K562 (cell line): ENCODE measurements at regions not wholly inside any gene's neighbourhood (a gene's known extent, or its start where the extent isn't known, plus 50 kb on each side); places are given as distances from the start of the nearest gene placed in this dataset.

ENCODE experiments used
- AFF1 ChIP-seq, 2 experiments: fragments of 450-650 bp; IDR thresholded peaks; 2 replicates each; pipeline ENCODE4 v1.6.1; 2018; ENCODE audit warnings: mild to moderate bottlenecking in 2 of 2, low read depth in 1 of 2; ENCODE audit not compliant: partially characterized antibody in 2 of 2
- ATF3 ChIP-seq, 2 experiments: fragments of 450-650 bp in 1 of 2; sonication (generic) in 1 of 2; formaldehyde crosslinking in 1 of 2; IDR thresholded peaks in 1 of 2; conservative IDR thresholded peaks in 1 of 2; 2 replicates each; pipeline versions ENCODE4 v1.6.1 to v1.8.1; 2016 to 2023; ENCODE audit warnings: mild to moderate bottlenecking in 2 of 2, moderate library complexity in 2 of 2, inconsistent platforms in 1 of 2, missing genetic modification reagents in 1 of 2
- BMI1 ChIP-seq: fragments of 150-350 bp; IDR thresholded peaks from 2 replicates; pipeline ENCODE4 v1.6.1; 2014; ENCODE audit warnings: low read length
- C11orf30 ChIP-seq: fragments of 450-650 bp; IDR thresholded peaks from 2 replicates; pipeline ENCODE4 v1.6.1; 2016; ENCODE audit warnings: low read depth, mild to moderate bottlenecking
- DACH1 ChIP-seq: fragments of 450-650 bp; IDR thresholded peaks from 2 replicates; pipeline ENCODE4 v1.6.1; 2018; ENCODE audit not compliant: partially characterized antibody
- MAFF ChIP-seq: IDR thresholded peaks from 2 replicates; pipeline ENCODE4 v1.6.1; 2012; ENCODE audit warnings: low read length, improper control_type of control experiment
- MAFG ChIP-seq: fragments of 450-650 bp; conservative IDR thresholded peaks from 2 replicates; pipeline ENCODE4 v1.6.1; 2016; ENCODE audit warnings: missing genetic modification characterization, missing compliant biosample characterization
- MECOM ChIP-seq: fragments of 250-450 bp; sonication (Bioruptor Pico); IDR thresholded peaks from 2 replicates; pipeline ENCODE4 v1.8.0; 2022; ENCODE audit warnings: inconsistent platforms
- SREBF2 ChIP-seq: sonication (generic); formaldehyde crosslinking; IDR thresholded peaks from 2 replicates; pipeline ENCODE4 v1.4.0; 2020; ENCODE audit warnings: mild to moderate bottlenecking, missing genetic modification reagents
- TRIM25 ChIP-seq: fragments of 450-650 bp; IDR thresholded peaks from 2 replicates; pipeline ENCODE4 v1.7.0; 2016; ENCODE audit warnings: borderline replicate concordance
- USF2 ChIP-seq: sonication (generic); formaldehyde crosslinking; IDR thresholded peaks from 2 replicates; pipeline ENCODE4 v1.5.0; 2020; ENCODE audit warnings: missing genetic modification reagents
- ZNF316 ChIP-seq: fragments of 450-650 bp; IDR thresholded peaks from 2 replicates; pipeline ENCODE4 v1.6.1; 2016
- ZNF589 ChIP-seq: fragments of 200-800 bp; sonication (Bioruptor generic); IDR thresholded peaks from 2 replicates; pipeline ENCODE4 v1.6.1; 2016; ENCODE audit warnings: low read depth, missing genetic modification characterization, missing compliant biosample characterization
- TF ChIP-seq, protein P1 (sequence below): fragments of 450-650 bp; IDR thresholded peaks from 2 replicates; pipeline ENCODE4 v1.6.1; 2017; ENCODE audit warnings: antibody characterized with exemption, mild to moderate bottlenecking
- TF ChIP-seq, protein P2 (sequence below): fragments of 450-650 bp; formaldehyde crosslinking; IDR thresholded peaks from 2 replicates; pipeline ENCODE4 v1.4.0; 2020; ENCODE audit warnings: mild to moderate bottlenecking

DNA sequence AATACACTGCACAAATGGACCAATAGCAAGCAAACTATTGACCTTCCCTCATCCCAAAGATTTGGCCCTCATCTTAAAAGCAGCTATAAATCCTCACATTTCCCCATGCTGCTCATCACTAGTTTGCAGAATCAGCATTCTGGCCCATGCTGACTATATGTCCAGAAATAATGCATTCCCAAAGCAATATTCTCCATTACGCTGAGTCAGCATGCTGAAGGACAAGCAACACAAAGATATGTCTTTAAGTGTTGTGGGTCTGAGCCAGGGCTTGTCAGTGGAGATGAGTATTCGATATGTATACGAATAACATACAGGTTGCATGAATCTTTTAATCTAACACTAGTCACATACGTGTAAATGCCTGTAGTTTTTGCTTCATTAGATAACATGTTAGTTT is 1045.0 kb upstream of the DDX18 start (continued):
- no peak for TF ChIP-seq USF2
- TF ChIP-seq SREBF2 = no peak
- TF ChIP-seq, protein P1, sequence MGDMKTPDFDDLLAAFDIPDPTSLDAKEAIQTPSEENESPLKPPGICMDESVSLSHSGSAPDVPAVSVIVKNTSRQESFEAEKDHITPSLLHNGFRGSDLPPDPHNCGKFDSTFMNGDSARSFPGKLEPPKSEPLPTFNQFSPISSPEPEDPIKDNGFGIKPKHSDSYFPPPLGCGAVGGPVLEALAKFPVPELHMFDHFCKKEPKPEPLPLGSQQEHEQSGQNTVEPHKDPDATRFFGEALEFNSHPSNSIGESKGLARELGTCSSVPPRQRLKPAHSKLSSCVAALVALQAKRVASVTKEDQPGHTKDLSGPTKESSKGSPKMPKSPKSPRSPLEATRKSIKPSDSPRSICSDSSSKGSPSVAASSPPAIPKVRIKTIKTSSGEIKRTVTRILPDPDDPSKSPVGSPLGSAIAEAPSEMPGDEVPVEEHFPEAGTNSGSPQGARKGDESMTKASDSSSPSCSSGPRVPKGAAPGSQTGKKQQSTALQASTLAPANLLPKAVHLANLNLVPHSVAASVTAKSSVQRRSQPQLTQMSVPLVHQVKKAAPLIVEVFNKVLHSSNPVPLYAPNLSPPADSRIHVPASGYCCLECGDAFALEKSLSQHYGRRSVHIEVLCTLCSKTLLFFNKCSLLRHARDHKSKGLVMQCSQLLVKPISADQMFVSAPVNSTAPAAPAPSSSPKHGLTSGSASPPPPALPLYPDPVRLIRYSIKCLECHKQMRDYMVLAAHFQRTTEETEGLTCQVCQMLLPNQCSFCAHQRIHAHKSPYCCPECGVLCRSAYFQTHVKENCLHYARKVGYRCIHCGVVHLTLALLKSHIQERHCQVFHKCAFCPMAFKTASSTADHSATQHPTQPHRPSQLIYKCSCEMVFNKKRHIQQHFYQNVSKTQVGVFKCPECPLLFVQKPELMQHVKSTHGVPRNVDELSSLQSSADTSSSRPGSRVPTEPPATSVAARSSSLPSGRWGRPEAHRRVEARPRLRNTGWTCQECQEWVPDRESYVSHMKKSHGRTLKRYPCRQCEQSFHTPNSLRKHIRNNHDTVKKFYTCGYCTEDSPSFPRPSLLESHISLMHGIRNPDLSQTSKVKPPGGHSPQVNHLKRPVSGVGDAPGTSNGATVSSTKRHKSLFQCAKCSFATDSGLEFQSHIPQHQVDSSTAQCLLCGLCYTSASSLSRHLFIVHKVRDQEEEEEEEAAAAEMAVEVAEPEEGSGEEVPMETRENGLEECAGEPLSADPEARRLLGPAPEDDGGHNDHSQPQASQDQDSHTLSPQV = no peak
- TF ChIP-seq, protein P2, sequence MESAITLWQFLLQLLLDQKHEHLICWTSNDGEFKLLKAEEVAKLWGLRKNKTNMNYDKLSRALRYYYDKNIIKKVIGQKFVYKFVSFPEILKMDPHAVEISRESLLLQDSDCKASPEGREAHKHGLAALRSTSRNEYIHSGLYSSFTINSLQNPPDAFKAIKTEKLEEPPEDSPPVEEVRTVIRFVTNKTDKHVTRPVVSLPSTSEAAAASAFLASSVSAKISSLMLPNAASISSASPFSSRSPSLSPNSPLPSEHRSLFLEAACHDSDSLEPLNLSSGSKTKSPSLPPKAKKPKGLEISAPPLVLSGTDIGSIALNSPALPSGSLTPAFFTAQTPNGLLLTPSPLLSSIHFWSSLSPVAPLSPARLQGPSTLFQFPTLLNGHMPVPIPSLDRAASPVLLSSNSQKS = no peak
- TF ChIP-seq C11orf30 = peak; percentile 68; the same call in 1 of the 2 replicates
- TF ChIP-seq DACH1 = no peak
- no peak for TF ChIP-seq ZNF589 (CRISPR knock-in tag)
- no peak for TF ChIP-seq BMI1
- no peak for TF ChIP-seq TRIM25
- no peak for TF ChIP-seq MECOM (CRISPR knock-in tag)
- peak; percentile 80 for TF ChIP-seq MAFF
- no peak for TF ChIP-seq ATF3 (IDR thresholded peaks at IDR 0.05)
- TF ChIP-seq ATF3 (CRISPR knock-in tag; conservative IDR thresholded peaks at IDR 0.05) = no peak
- peak; percentile 74; the same call in 1 of the 2 replicates for TF ChIP-seq ZNF316
- peak; percentile 81 for TF ChIP-seq MAFG (tag)
- no peak for TF ChIP-seq AFF1 (IDR thresholded peaks at IDR 0.05; ENCODE audit: low read depth in 1 of 2, partially characterized antibody in 2 of 2)
